WTC11 (cell line): ENCODE measurements at regions not wholly inside any gene's neighbourhood (a gene's known extent, or its start where the extent isn't known, plus 50 kb on each side); places are given as distances from the start of the nearest gene placed in this dataset.

Source experiments
- ATAC-seq: fragments of 200-7000 bp; cut with Tn5 transposase; 2 replicates; pipeline ENCODE4 v1.10.0; 2021; ENCODE audit warnings: mild to moderate bottlenecking, moderate library complexity
- CTCF ChIA-PET: fragments of 300-600 bp; sonication (Branson Sonifier 250); formaldehyde crosslinking; loops from one replicate; lab custom pipeline; 2021; ENCODE audit warnings: antibody characterized with exemption; lab: Charles Lee
- POLR2A ChIA-PET: fragments of 350-600 bp; sonication (Branson Sonifier 250); formaldehyde crosslinking; loops from one replicate; lab custom pipeline; 2021; ENCODE audit warnings: antibody characterized with exemption; lab: Charles Lee
- DNase-seq: peaks from one replicate; pipeline ENCODE4 v3.0.0; 2021; ENCODE audit warnings: low spot score
- H3K27ac Mint-ChIP-seq: 2 replicates; pipeline ENCODE4 v1.8.0; 2021; ENCODE audit warnings: mixed read lengths
- H3K27me3 Mint-ChIP-seq: 2 replicates; pipeline ENCODE4 v1.8.0; 2021; ENCODE audit warnings: low read depth, mild to moderate bottlenecking, moderate library complexity, mixed read lengths
- H3K36me3 Mint-ChIP-seq: 2 replicates; pipeline ENCODE4 v1.8.0; 2021; ENCODE audit warnings: mixed read lengths
- H3K4me1 Mint-ChIP-seq: 2 replicates; pipeline ENCODE4 v1.8.0; 2022; ENCODE audit warnings: mixed read lengths
- H3K4me3 Mint-ChIP-seq: 2 replicates; pipeline ENCODE4 v1.8.0; 2021; ENCODE audit warnings: mild to moderate bottlenecking, moderate library complexity, mixed read lengths
- H3K9me3 Mint-ChIP-seq: 2 replicates; pipeline ENCODE4 v1.8.0; 2021; ENCODE audit warnings: mixed read lengths
- AR ChIP-seq: fragments of 250-450 bp; sonication (Bioruptor Pico); IDR thresholded peaks from 2 replicates; pipeline ENCODE4 v1.9.0; 2021; ENCODE audit warnings: mild to moderate bottlenecking
- EMX1 ChIP-seq: fragments of 250-450 bp; sonication (Bioruptor Pico); IDR thresholded peaks from 2 replicates; pipeline ENCODE4 v1.8.0; 2021; ENCODE audit warnings: mild to moderate bottlenecking
- FOXP4 ChIP-seq: sonication (generic); formaldehyde crosslinking; IDR thresholded peaks from 2 replicates; pipeline ENCODE4 v1.8.0; 2022; ENCODE audit warnings: mild to moderate bottlenecking, missing genetic modification reagents
- NFYB ChIP-seq: sonication (generic); formaldehyde crosslinking; conservative IDR thresholded peaks from 2 replicates; pipeline ENCODE4 v1.8.0; 2022; ENCODE audit warnings: low read depth, missing genetic modification reagents
- RORB ChIP-seq: fragments of 250-450 bp; sonication (Bioruptor Pico); IDR thresholded peaks from 2 replicates; pipeline ENCODE4 v1.9.0; 2021; ENCODE audit warnings: mild to moderate bottlenecking
- USF1 ChIP-seq: sonication (generic); formaldehyde crosslinking; IDR thresholded peaks from 2 replicates; pipeline ENCODE4 v1.8.0; 2022; ENCODE audit warnings: mild to moderate bottlenecking, missing genetic modification reagents
- ZNF219 ChIP-seq: sonication (generic); formaldehyde crosslinking; IDR thresholded peaks from 2 replicates; pipeline ENCODE4 v1.8.0; 2023; ENCODE audit warnings: missing genetic modification reagents, mild to moderate bottlenecking, borderline replicate concordance
- ZNF263 ChIP-seq: sonication (generic); formaldehyde crosslinking; IDR thresholded peaks from 2 replicates; pipeline ENCODE4 v1.8.1; 2022; ENCODE audit warnings: low read depth, mild to moderate bottlenecking, moderate library complexity, missing genetic modification reagents
- ZNF532 ChIP-seq: fragments of 250-450 bp; sonication (Bioruptor Pico); IDR thresholded peaks from 2 replicates; pipeline ENCODE4 v1.9.0; 2021; ENCODE audit warnings: mild to moderate bottlenecking, borderline replicate concordance
- TF ChIP-seq, protein P1 (sequence below): sonication (generic); formaldehyde crosslinking; IDR thresholded peaks from 2 replicates; pipeline ENCODE4 v1.8.1; 2022; ENCODE audit warnings: low read depth, mild to moderate bottlenecking, moderate library complexity, missing genetic modification reagents, borderline replicate concordance
- TF ChIP-seq, protein P2 (sequence below): sonication (generic); formaldehyde crosslinking; IDR thresholded peaks from 2 replicates; pipeline ENCODE4 v1.8.0; 2023; ENCODE audit warnings: missing genetic modification reagents, mild to moderate bottlenecking, borderline replicate concordance
- TF ChIP-seq, protein P3 (sequence below): fragments of 250-450 bp; sonication (Bioruptor Pico); IDR thresholded peaks from 2 replicates; pipeline ENCODE4 v1.8.0; 2021; ENCODE audit warnings: mild to moderate bottlenecking

- TF ChIP-seq ZNF532 (CRISPR knock-in tag) (no peak), FOXP4 (no peak), USF1 (CRISPR knock-in tag) (no peak), EMX1 (no peak), NFYB (CRISPR knock-in tag) (no peak)
These were observed 247.4 kb downstream of the FBXO15 start (continued) for GRCh38 chr18:73900106-73900835.

GRCh38 chr18:73897517-73897916 lies 250.1 kb downstream of the FBXO15 start:
- DNase-seq (no peak), ATAC-seq (no peak)
- TF ChIP-seq, protein P1, sequence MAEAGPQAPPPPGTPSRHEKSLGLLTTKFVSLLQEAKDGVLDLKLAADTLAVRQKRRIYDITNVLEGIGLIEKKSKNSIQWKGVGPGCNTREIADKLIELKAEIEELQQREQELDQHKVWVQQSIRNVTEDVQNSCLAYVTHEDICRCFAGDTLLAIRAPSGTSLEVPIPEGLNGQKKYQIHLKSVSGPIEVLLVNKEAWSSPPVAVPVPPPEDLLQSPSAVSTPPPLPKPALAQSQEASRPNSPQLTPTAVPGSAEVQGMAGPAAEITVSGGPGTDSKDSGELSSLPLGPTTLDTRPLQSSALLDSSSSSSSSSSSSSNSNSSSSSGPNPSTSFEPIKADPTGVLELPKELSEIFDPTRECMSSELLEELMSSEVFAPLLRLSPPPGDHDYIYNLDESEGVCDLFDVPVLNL (CRISPR knock-in tag): no peak
- TF ChIP-seq ZNF219 (CRISPR knock-in tag) (no peak), AR (no peak), RORB (CRISPR knock-in tag) (no peak), ZNF263 (CRISPR knock-in tag) (no peak)
- TF ChIP-seq, protein P2, sequence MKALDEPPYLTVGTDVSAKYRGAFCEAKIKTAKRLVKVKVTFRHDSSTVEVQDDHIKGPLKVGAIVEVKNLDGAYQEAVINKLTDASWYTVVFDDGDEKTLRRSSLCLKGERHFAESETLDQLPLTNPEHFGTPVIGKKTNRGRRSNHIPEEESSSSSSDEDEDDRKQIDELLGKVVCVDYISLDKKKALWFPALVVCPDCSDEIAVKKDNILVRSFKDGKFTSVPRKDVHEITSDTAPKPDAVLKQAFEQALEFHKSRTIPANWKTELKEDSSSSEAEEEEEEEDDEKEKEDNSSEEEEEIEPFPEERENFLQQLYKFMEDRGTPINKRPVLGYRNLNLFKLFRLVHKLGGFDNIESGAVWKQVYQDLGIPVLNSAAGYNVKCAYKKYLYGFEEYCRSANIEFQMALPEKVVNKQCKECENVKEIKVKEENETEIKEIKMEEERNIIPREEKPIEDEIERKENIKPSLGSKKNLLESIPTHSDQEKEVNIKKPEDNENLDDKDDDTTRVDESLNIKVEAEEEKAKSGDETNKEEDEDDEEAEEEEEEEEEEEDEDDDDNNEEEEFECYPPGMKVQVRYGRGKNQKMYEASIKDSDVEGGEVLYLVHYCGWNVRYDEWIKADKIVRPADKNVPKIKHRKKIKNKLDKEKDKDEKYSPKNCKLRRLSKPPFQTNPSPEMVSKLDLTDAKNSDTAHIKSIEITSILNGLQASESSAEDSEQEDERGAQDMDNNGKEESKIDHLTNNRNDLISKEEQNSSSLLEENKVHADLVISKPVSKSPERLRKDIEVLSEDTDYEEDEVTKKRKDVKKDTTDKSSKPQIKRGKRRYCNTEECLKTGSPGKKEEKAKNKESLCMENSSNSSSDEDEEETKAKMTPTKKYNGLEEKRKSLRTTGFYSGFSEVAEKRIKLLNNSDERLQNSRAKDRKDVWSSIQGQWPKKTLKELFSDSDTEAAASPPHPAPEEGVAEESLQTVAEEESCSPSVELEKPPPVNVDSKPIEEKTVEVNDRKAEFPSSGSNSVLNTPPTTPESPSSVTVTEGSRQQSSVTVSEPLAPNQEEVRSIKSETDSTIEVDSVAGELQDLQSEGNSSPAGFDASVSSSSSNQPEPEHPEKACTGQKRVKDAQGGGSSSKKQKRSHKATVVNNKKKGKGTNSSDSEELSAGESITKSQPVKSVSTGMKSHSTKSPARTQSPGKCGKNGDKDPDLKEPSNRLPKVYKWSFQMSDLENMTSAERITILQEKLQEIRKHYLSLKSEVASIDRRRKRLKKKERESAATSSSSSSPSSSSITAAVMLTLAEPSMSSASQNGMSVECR (CRISPR knock-in tag): no peak
- TF ChIP-seq, protein P3, sequence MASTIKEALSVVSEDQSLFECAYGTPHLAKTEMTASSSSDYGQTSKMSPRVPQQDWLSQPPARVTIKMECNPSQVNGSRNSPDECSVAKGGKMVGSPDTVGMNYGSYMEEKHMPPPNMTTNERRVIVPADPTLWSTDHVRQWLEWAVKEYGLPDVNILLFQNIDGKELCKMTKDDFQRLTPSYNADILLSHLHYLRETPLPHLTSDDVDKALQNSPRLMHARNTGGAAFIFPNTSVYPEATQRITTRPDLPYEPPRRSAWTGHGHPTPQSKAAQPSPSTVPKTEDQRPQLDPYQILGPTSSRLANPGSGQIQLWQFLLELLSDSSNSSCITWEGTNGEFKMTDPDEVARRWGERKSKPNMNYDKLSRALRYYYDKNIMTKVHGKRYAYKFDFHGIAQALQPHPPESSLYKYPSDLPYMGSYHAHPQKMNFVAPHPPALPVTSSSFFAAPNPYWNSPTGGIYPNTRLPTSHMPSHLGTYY (CRISPR knock-in tag): no peak
- CTCF ChIA-PET: interaction anchor here (1.2 kb wide), 1 partner anchor 219 kb away, joined by 3 read pairs; no protein-coding TSS in a partner anchor
- Mint-ChIP-seq H3K4me1 (peaks cover 41% of the 10 kb centered on the region), H3K27me3 (peaks cover 61% of the 10 kb centered on the region), H3K27ac (no peak overlapping the region), H3K36me3 (no peaks in the 10 kb centered on the region), H3K4me3 (no peak overlapping the region), H3K9me3 (no peaks in the 10 kb centered on the region)
- POLR2A ChIA-PET: no interaction called here
